Body of pancreas (tissue), 4 donors: ENCODE measurements at regions not wholly inside any gene's neighbourhood (a gene's known extent, or its start where the extent isn't known, plus 50 kb on each side); places are given as distances from the start of the nearest gene placed in this dataset.

Source experiments
- CTCF ChIP-seq, 7 experiments: fragments of 450-650 bp in 4 of 7; fragments of 200-600 bp in 3 of 7; sonication (generic) in 3 of 7; IDR thresholded peaks; one replicate each; pipeline ENCODE4 v1.5.1; 2016 to 2019; ENCODE audit warnings: antibody characterized with exemption in 7 of 7
- POLR2A ChIP-seq, 3 donors: fragments of 450-650 bp; IDR thresholded peaks; one replicate each; pipeline ENCODE4 v1.6.1; 2016; ENCODE audit warnings: antibody characterized with exemption in 3 of 3, mild to moderate bottlenecking in 2 of 3

- TF ChIP-seq CTCF (IDR thresholded peaks at IDR 0.05): no peak
- TF ChIP-seq POLR2A (IDR thresholded peaks at IDR 0.05): no peak
Measured at GRCh38 chr1:195768936-195769335, 839.3 kb downstream of the KCNT2 start.
